GM19351 (cell line): ENCODE measurements at regions not wholly inside any gene's neighbourhood (a gene's known extent, or its start where the extent isn't known, plus 50 kb on each side); places are given as distances from the start of the nearest gene placed in this dataset.
"Not testable (repeated sequence)": the region's sequence is repeated elsewhere in the genome, so short reads cannot be mapped to it uniquely, and the experiment has no call there.

Experiments
- ATAC-seq: cut with Tn5 transposase; IDR thresholded peaks from one replicate; pipeline ENCODE4 v1.9.1; 2021; ENCODE audit warnings: mild to moderate bottlenecking, moderate library complexity; ENCODE audit not compliant: unreplicated experiment

- ATAC-seq, result no peak
Measured at GRCh38 chr18:40120796-40121391, 1834.1 kb upstream of the PIK3C3 start.

- no peak for ATAC-seq
Measured at GRCh38 chr18:40120356-40120755, 1834.7 kb upstream of the PIK3C3 start.

DNA sequence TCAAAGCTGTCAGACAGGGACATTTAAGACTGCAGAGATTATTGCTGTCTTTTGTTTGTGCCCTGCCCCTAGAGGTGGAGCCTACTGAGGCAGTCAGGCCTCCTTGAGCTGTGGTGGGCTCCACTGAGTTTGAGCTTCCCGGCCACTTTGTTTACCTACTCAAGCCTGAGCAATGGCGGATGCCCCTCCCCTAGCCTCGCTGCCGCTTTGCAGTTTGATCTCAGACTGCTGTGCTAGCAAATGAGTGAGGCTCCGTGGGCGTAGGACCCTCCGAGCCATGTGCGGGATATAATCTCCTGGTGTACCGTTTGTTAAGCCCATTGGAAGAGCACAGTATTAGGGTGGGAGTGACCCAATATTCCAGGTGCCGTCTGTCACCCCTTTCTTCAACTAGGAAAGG lies 1835.5 kb upstream of the PIK3C3 start:
- ATAC-seq, result not testable (repeated sequence)

DNA sequence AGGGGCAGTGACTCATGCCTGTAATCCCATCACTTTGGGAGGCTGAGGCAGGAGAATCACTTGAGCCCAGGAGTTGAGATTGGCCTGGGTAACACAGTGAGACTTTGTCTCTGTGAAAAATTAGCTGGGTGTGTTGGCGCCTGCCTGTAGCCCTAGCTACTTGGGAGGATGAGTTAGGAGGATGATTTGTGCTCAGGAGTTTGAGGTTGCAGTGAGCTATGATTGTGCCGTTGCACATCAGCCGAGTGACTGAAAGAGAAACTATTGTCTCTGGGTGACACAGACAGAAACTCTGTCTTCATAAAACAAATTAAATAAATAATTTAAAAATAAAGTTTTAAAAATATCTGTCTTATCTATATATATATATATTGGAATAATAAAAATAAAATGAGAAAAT lies 1844.6 kb upstream of the PIK3C3 start:
- no peak for ATAC-seq

GRCh38 chr18:40109252-40110049 lies 1845.6 kb upstream of the PIK3C3 start:
- ATAC-seq, result no peak

DNA sequence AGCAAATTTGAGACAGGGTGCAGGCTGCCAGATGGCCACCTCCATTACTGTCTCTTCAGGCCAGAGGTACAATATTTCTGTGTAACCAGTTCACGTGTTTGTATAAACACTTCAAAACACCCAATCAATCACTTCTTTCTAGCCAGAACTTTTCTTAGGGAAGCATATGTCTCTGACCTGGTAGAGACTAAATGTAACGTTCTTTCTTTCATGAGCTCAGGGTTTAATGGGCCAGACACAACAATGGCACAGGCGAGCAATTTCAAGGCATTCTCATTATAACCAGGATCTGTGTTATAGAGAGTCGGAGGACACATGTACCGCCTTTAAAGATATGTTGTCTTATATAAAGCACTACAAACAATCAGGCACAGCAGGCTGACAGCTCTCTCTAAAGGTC lies 1846.4 kb upstream of the PIK3C3 start:
- no peak for ATAC-seq

DNA sequence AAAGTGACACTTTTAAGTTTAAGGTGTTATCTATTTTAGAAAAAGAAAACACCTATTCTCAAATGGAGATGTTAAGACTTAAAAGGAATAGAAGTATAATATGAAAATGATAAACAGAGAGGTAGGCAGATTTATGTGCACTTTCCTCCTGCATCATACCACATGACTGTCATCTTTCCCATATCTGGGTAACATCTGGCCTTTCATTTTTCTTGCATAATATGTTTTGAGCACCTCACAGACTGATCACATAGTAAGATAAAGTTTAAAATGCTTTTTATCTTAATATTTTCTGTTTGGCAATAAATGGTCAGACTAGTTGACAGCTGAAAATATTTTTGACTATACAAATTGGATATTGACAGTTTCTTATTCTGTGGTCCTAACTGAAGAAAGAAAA lies 1852.1 kb upstream of the PIK3C3 start:
- no peak for ATAC-seq

DNA sequence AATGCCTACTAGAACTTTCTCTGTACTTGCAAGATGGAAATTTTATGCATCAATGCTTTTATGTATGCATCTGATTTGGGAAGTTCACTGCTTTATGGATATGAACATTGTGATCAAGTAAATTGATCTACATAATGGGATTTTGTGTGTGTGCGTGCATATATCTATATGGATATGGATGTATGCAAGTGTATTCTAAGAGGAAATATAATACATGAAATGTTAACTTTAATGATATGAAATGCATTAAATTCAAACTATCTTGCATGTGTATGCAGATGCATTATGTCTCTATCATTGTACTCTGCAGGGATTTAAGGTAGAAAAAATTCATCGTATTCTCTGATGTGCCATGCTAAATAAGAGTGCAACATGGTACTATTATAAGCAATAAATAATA lies 1855.4 kb upstream of the PIK3C3 start:
- no peak for ATAC-seq

GRCh38 chr18:40096675-40097074 lies 1858.4 kb upstream of the PIK3C3 start:
- no peak for ATAC-seq

- no peak for ATAC-seq
Measured at GRCh38 chr18:40094441-40094840, 1860.6 kb upstream of the PIK3C3 start.

DNA sequence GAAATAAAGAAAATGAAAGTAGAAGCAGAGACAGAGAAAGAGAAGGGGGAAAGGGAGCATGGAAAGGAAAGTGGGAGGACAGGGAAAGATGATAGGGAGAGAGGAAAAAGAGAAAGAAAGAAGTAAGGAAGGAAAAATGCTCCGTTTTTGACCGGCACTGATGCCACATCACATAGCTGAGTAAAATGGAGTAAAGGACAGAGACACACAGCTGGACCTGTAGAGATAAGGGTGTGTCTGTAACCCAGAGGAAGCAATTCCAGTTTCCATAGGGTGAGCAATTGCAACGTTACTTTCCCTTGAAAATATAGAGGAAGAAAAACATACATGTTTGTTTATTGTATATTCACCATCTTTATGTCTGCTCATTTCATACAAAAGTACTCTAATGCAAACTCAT lies 1866.9 kb upstream of the PIK3C3 start:
- ATAC-seq, result no peak

DNA sequence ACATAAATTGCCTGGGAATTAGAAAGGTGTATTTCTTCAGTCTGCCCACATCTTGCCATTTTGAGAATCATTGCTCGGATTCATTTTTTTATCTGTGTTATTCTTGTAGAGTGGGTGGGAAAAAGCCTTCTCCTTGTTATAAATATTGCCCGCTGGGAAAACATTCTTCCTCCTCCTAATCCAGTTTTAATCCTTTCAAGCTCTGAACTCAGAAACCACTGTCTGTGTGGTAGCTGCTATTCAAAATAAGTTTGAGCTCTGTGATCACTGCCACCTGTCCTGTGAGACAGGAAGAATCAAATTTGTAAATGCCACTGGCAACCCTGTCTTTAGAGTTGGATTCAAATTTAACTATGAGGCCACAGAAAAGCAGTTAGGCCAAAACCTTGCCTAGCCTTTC lies 1875.2 kb upstream of the PIK3C3 start:
- ATAC-seq, result no peak

GRCh38 chr18:40075616-40076015 lies 1879.4 kb upstream of the PIK3C3 start:
- no peak for ATAC-seq

DNA sequence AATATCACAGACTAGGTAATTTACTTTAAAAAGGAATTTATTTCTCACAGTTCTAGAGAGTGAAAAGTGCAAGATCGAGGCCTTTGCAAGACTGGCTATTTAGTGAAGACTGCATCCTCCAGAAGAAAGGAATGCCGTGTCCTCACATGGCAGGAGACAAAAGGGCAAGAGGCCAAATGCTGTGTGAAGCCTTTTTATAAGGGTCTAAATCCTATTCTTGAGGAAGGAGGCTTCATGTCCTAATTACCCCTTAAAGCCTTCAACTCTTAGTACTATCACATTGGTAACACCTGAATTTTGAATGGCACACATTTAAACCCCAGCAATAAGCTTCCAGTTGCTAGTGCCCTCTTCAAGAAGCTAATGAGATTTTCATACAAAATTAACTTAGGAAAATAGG lies 1882.3 kb upstream of the PIK3C3 start:
- no peak for ATAC-seq

DNA sequence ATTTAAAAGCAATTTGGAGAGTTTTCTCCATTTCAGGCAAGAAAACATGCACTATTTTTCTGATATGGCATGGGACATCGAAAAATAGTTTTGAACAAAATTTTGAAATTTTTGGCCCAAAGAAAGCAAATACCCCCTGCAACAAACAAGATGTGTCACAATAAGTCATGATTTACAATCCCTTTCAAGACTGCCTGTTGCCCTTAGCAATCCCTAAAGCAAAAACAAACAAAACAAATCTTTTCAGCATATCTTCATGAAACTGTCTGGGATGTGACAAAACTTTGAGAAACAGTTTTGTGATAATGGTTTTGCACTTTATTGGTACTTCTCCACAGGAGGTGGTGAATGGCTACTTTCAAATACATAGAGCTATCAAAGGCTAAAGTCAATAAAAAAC lies 1888.7 kb upstream of the PIK3C3 start:
- no peak for ATAC-seq

- ATAC-seq, result no peak
Measured at GRCh38 chr18:40063488-40063887, 1891.5 kb upstream of the PIK3C3 start.

GRCh38 chr18:40061086-40061485 lies 1893.9 kb upstream of the PIK3C3 start:
- ATAC-seq, result no peak

DNA sequence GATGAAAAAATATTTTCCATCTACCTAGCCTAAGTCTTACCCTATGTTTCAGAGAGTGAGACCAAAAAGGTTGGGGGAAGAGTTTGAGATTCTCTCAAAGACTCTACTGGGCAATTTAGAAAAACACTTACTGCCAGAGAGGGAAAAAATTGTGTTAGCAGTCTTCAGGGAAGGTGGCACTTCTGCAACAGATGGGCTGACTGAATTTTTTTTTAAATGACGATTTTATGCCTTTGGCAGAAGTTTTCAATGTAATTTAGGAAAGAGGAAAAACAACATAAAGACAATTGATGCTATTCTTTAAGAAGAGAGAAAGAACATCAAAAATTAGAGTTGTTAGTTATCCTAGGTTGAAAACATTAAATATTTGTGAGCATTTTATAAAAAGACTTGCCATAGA lies 1894.5 kb upstream of the PIK3C3 start:
- no peak for ATAC-seq

DNA sequence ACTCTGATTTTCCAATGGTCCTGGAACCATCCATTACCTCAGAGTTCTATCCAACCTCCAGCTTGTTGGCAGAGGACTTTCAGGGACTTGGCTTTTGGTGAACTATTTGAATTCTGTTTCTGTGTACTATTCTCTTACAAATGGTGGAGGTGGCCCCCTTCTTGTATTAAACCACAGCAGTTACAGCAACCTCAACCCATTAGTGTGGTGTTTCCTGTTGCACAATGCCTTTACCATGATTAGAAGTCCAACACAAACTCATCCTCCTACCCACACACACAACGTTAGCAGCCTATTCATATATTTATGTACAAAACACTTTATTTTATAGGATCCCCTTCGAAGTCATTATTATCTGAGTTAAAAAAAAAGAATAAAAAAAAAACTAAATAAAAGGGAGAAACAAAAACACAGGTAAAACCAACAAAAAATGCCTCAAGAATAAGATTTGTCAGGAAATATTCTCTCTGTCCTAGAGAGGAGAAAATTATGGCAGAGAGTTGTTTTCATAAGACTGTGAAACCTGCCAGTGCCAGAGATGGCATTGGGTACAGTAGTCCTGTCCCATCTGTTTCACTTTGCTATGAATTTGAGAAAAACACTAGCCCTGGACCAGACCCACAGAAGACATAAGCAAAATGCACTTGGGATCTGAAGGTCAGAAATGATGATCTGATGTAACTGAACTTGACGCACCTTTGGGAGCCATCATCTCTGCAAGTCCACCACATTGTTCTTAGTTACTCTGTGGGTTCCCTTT lies 1896.0 kb upstream of the PIK3C3 start:
- ATAC-seq, result no peak

DNA sequence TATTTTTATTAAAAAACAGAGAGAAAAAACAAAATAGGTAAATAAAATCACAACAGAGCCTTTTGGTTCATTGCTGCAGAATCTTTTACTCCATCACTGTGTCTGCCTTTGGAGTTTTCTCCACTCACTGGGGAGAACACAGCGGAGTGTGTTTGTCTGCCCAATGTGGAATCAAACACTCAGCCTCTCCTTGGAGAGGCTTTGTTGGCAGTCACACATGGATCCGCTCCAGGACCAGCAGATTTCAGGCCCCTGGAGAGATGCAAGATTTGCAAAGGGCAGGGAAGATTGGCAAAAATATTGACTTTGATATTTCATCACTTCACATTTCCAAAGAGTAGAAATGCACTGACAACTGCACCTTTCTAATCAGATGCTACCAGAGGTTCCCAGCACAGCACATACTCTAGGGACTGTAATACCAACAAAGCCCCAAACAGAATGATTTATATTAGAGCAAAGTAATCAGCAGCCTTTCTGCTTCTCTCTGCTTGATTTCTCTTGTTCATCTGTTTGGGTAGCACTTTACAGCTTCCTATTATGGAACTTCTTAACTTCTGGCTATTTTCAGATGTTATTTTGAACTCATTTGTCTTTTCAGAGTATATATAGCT lies 1898.8 kb upstream of the PIK3C3 start:
- no peak for ATAC-seq

DNA sequence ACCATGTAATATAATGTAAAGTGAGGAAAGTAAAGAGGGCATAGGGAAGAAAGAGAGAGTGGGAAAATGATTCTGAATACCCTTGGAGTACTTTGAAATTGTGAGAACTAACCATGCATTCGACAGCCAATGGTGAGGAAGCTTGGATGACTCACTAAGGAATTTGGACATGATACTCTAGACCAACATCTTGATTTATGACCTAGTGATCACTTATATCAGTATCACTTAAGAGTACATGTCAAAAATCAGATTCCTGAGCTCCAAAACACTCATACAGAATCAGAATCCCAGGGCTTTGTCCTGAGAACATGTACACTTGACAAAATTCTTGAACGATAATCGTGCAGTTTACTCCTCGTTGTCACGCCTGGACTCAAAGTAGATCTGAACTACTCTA lies 1899.8 kb upstream of the PIK3C3 start:
- no peak for ATAC-seq

- no peak for ATAC-seq
Measured at GRCh38 chr18:40049716-40050115, 1905.3 kb upstream of the PIK3C3 start.
